ENCODE measurements at regions not wholly inside any gene's neighbourhood (a gene's known extent, or its start where the extent isn't known, plus 50 kb on each side); places are given as distances from the start of the nearest gene placed in this dataset.

DNA sequence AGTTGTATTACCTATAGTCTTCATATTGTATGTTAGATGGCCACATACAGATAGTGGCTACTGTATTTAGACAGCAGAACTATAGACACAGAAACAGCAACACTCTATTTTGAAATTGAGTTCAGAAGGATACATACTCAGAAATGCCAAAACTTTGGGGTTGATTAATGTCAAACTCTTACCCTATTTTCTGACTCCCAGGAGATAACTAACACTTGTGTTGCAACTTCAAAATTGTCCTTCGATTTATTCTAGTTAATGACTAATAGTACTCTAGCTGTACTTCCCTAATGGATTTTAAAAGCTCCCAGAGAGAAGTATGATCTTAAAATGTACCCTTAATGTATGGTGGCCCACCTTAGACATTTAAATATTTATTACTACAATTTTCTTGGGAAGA is 229.9 kb upstream of the UGT8 start:
- in situ Hi-C loops (cut with HindIII; ENCODE audit: low pct_unique_long_range_greater_than_20kb, low sequenced_read_pairs): no loop called here
- DNase-seq (ENCODE audit: low read depth): no peak

DNA sequence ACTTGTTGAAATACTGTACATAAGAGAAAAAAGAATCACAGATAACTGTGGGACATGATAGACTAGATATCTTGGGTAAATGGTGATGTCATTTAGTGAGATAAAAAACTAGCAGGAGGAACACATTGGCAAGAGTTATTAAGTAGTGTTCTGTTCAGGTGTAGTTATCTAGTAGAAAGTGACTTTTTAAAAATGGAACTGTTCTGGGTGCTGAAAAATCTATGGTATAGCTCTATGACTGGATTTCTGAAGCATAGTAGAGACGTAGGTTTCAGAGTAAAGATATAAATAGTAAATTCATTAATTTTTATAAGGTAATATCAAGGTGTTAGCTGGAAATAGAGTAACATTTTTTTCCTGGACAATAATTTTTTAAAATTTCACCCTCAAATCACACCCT is 225.1 kb upstream of the UGT8 start:
- DNase-seq (ENCODE audit: low read depth): no peak
- in situ Hi-C loops (cut with HindIII; ENCODE audit: low pct_unique_long_range_greater_than_20kb, low sequenced_read_pairs): no loop called here

DNA sequence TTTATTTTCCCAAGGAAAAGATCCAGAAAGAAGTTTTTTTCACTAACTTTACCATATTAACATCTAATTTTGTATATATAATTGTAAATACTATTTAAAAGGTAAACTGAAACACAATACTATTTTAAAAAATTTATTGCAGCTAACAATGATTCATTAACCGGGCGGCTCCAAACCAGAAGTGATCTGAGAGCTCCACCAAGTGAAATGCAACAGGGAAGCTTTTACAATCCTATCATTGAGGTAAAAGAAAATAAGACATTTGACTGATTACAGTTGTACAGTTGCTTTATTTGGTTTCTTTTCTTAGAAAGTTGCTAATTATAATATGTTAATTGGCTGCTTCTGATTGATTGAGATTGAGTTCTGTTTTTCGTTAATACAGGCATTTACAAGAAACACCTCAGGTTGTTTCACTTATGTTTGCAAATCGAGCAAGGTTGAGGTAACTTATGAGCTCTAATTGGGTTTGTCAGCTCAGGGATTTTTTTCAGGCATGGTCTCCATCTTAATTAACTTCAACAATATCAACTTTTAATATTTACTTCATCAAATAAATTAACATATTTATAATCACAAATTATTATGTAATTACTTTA is 220.2 kb upstream of the UGT8 start:
- in situ Hi-C loops (cut with HindIII; ENCODE audit: low pct_unique_long_range_greater_than_20kb, low sequenced_read_pairs): no loop called here
- DNase-seq (ENCODE audit: low read depth): peak; percentile 16

DNA sequence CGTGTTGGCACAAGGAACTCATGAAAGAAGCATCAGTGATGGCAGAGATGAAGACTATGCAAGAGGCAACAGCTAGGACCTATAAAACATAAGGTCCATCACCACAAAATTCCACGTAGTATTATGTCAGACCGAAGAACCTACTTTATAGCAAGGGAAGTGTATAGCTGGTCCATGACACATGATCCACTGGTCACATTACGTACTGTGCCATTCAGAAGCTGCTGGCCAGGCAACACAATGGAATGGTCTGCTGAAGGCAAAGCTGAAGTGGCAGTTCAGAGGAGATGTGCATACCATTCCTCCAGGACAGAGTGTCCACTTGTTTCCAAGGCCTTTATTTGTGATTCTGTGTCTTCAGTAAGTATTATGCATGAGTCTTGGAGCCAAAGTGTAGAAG is 215.5 kb upstream of the UGT8 start:
- DNase-seq (ENCODE audit: low read depth): no peak
- in situ Hi-C loops (cut with HindIII; ENCODE audit: low pct_unique_long_range_greater_than_20kb, low sequenced_read_pairs): no loop called here

DNA sequence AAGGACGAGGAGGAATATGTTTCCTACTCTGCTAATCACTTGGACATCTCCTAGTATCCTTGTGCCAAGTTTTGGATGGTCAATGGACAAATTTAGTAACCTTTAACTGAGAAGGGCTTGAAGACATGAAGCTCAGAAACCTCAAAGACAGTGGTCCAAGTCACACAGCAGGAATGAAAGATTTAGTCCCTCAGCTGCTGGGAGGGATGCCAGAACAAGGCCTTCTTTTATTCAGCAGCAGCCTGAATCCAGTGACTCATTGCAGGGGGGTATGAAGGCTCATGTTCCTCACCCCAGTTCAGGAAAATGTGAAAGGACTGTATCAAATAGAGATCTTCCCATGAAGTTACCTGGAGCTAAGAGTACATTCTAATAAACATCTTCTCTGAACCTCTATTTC is 214.9 kb upstream of the UGT8 start:
- no peak for DNase-seq (ENCODE audit: low read depth)
- in situ Hi-C loops (cut with HindIII; ENCODE audit: low pct_unique_long_range_greater_than_20kb, low sequenced_read_pairs): no loop called here

DNA sequence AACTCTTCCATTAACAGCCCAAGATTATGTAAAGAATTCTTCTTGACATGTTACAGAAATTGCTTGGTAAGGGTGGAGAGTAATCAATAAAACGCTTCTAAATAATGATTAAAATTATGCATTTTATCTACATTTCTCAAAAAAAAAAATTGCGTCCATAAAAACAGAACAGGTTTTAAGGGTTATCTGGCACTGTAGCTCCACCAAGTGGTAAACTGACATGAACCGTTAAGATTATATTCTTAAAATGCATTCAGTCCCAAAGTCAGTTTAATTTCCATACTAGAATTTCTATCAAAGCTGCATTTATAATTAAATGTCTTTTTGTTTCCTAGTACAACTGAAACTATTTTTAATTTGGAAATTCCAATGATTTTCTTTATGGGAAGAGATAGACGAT is 214.0 kb upstream of the UGT8 start:
- no peak for DNase-seq (ENCODE audit: low read depth)
- in situ Hi-C loops (cut with HindIII; ENCODE audit: low pct_unique_long_range_greater_than_20kb, low sequenced_read_pairs): no loop called here

DNA sequence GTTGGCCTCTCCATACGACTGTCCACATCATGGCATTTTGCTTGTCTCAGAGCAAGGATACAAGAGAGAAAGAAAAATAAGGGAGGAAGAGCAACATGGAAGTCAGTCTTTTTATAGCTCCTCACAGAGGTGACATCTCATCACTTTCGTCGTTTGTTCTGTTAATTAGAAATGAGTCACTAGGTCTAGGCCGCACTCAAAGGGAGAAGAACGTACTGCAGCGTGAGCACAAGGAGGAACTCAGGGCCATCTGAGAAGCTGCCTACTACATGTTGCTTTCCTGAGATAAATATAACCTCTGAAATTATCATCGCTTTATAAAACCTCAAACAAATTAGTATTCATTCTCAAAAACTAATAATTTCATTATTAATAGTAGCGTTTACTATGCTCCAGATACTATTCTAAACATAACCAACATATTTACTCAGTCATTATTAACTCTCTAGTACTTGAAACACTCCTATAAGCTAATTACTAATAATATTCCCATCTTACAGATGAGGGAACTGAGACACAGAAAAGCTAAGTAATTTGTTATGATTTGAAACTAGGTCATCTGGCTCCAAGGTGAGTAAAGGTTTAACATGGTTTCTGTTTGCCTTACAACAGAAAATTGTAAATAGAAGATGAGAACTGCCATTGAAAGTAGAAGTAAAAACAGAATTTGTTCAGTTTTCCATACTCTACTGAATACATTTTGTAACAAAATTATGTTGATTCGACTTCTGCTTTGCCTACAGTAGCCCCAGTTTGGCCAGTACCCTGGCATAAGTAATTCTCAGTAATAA is 213.2 kb upstream of the UGT8 start:
- no peak for DNase-seq (ENCODE audit: low read depth)
- in situ Hi-C loops (cut with HindIII; ENCODE audit: low pct_unique_long_range_greater_than_20kb, low sequenced_read_pairs): no loop called here

DNA sequence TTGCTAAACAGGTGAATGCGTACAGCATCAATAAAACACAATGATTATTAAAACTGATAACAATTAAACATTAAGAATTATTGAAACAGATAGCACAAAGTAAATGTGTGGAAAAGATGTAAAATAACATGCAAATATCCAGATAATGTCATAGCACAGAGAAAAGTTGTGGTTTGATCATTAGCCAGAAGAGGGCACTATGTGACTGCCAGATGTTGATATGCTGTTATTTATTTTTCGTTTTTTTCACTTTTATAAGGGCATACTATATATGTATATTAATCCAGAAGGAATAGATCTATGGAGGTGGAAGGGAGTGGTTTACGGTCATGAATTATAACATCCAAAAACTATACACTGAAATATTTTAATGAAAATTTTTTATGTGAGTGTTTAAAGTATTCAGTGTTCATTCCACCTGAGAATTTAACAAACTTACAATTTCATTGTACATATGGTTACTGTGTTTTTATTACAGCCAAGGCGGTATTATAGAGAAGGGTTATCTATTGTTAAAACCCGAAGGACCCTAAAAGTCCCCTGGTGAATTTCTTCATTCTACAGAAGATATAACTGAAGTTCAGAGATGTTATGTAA is 211.9 kb upstream of the UGT8 start:
- DNase-seq (ENCODE audit: low read depth): peak; percentile 30
- in situ Hi-C loops (cut with HindIII; ENCODE audit: low pct_unique_long_range_greater_than_20kb, low sequenced_read_pairs): no loop called here

DNA sequence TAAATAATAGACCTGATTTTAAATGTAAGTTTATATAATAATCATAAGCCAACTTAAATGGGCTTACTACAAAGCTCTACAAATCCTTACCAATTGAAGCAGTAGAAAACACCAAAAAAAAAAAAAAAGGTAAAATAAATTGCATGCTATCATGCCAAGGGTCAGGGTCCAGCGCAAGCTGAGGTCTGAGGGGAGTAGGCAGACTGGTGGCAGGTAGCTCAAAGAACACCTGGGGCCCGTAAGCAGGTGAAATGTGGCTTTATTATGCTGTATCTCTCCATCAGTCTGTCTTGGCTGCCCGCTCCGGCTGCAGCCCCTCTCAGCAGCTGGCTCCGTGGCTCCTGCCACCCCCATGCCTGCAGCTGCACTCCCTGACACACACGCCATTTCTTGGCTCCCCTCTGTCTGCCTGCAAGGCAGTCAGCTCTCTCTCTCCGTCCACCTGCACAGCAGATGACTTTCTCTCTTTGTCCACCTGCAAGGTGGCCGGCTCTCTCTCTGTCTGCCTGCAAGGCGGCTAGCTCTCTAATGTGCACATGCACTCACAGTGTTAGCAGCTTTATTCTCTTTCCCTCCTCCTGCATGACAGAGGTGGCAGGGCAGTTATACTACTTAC is 209.4 kb upstream of the UGT8 start:
- in situ Hi-C loops (cut with HindIII; ENCODE audit: low pct_unique_long_range_greater_than_20kb, low sequenced_read_pairs): no loop called here
- no peak for DNase-seq (ENCODE audit: low read depth)

DNA sequence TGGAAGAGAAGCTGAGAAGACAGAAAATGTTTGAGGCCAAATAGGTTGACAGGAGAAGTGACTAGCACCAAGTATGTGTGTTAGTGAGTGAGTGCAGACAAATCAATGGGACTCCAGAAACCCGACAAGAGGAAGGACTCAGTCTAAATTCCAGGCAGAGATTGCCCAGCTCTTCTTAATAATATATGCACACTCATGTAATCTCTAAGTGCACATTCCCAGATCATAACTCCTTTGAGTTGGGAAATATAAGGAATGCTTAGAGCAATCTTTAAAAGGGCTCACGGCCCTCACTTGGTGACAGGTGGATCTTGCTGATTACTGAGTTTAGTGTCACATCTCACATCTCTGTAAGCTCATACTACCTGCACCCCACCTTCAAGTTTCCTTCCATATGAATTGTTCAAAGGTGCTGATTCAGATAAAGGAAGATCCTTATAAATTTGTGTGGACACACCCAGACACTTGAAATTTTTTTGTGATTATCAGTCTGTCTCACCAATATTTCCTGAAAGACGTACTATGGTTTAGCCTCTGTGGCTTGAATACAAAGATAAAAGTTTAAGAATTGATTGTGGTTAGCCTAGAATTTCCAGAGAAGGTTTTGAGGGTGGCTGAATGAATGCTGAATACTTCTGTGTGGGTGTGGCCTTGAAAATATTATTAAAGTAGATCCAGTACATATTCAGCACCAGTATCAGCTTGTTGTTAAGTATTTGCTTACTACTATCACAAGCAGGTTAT is 205.1 kb upstream of the UGT8 start:
- DNase-seq (ENCODE audit: low read depth): no peak
- in situ Hi-C loops (cut with HindIII; ENCODE audit: low pct_unique_long_range_greater_than_20kb, low sequenced_read_pairs): no loop called here

DNA sequence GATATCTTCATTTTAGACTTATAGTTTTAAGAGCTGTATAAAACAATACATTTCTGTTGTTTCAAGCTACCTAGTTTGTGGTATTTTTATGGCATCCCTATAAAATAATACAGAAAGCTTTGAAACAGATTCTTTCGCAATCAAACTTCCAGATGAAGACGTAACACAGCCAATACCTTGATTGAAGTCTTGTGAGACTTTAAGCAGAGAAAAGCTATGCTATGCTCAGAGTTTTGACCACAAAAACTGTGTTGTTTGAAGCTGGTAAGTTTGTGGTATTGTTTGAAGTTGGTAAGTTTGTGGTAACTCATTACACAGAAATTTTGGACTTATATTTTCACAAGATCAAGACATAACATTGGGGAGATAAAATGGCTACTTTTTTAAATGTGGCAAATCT is 201.8 kb upstream of the UGT8 start:
- in situ Hi-C loops (cut with HindIII; ENCODE audit: low pct_unique_long_range_greater_than_20kb, low sequenced_read_pairs): no loop called here
- no peak for DNase-seq (ENCODE audit: low read depth)

DNA sequence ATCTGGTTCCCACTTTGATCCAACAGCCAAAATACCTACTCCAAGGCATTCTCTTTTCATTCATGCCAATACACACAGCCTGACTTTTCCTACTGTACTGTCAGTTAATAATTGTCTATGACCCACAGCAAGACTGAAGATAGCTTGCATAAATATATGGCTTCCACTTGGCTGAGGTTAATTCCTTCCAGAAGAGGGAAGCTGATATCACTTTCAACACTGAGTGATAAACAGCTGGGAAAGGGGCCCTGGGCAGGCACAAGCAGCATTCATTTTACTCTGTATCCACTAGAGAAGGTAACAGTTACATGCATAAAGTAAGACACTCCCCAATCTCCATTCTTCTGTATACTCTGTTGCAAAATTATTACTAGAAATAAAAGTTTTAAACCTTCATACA is 200.2 kb upstream of the UGT8 start:
- in situ Hi-C loops (cut with HindIII; ENCODE audit: low pct_unique_long_range_greater_than_20kb, low sequenced_read_pairs): no loop called here
- peak; percentile 42 for DNase-seq (ENCODE audit: low read depth)

DNA sequence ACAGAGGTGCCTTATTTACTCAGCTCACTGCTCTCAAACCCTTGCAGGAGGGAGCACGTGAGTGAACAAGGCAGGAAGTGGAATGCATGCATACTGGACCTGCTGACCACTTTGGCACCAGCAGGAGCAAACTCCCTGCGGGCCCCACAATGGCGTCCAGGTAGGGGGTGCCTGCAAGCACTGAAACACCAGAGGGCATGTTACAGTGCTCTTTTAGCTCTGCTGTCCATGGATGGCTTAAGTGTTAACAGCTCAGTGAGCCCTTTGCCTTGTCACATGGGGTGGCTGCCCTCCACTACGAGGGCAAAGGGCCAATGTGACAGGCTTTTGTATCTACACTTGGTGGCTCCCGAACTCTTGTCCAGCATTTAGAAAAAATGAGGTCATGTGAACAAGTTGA is 199.5 kb upstream of the UGT8 start:
- DNase-seq (ENCODE audit: low read depth): peak; percentile 64
- in situ Hi-C loops (cut with HindIII; ENCODE audit: low pct_unique_long_range_greater_than_20kb, low sequenced_read_pairs): no loop called here

DNA sequence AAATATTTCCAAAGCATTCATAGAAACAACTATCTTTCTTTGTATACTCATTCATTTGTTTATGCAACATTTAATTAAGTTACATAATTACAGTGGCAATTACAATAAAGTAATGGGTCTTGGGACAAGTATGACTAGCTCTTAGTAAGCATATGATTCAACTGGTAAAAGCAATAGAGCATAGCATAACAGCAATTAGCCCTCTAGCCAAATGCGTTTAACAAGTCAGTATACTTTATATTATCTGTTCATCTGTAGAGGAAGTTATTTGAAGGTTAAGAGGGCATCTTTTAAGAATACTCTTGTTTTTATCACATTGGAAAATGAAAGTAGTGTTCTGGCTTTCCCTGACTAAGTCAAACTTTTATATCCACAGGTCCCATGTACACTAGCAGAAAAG is 198.1 kb upstream of the UGT8 start:
- peak; percentile 56 for DNase-seq (ENCODE audit: low read depth)
- in situ Hi-C loops (cut with HindIII; ENCODE audit: low pct_unique_long_range_greater_than_20kb, low sequenced_read_pairs): no loop called here

DNA sequence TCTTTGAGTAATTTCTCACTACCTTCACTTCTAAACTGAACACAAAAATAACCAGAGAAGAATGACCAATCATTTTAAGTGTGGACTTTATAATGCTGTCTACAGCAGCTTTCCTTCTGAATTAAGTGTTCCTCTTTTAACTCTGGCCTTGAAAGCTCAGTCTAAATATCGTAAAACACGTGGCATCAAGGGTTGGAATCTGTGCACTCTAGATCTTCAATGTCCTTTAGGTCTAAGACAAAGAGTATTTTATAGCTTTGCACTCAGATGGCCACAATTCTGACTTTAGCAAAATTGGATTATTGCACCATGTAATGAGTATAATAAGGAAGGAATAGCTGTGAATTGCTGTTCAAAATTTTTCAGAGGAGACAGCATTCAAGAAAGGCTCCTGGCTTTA is 197.1 kb upstream of the UGT8 start:
- in situ Hi-C loops (cut with HindIII; ENCODE audit: low pct_unique_long_range_greater_than_20kb, low sequenced_read_pairs): no loop called here
- no peak for DNase-seq (ENCODE audit: low read depth)

DNA sequence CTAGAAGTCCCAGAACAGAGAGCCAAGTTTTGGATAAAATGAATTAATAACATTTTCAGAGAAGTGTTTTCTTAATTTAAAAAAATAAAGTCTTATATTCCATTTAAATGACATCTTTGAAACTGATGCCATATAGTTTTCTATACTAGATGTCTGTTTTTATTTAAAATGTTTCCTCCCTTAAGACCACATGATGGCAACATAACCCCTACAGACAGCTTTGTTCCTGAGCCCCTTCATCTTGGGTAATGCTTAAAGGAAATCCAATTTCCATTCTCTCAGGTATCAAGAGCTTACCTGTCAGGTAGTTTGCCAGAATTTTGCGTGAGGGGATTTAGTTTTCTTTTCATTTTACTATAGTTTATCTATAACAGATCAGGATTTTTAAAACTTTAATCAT is 181.4 kb upstream of the UGT8 start:
- DNase-seq (ENCODE audit: low read depth): no peak
- in situ Hi-C loops (cut with HindIII; ENCODE audit: low pct_unique_long_range_greater_than_20kb, low sequenced_read_pairs): no loop called here

DNA sequence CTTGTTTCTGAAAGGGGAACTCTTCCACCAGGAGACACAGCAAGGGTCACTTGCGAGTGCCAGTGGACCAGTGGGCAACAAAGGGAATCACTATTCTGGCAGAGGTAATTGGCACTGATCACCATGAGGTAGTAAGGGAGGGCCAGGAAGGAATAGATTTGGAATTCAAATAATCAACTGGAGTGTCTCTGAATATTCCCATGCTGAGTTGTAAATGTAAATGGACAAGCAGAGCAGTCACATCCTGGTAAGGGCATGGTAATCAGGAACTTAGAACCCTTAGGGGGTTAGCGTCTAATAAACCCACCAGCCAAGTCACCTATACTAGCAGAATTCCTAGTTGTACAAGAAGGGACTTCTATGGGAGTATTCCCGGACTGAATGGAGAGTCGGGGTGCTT is 178.5 kb upstream of the UGT8 start:
- DNase-seq (ENCODE audit: low read depth): no peak
- in situ Hi-C loops (cut with HindIII; ENCODE audit: low pct_unique_long_range_greater_than_20kb, low sequenced_read_pairs): no loop called here

DNA sequence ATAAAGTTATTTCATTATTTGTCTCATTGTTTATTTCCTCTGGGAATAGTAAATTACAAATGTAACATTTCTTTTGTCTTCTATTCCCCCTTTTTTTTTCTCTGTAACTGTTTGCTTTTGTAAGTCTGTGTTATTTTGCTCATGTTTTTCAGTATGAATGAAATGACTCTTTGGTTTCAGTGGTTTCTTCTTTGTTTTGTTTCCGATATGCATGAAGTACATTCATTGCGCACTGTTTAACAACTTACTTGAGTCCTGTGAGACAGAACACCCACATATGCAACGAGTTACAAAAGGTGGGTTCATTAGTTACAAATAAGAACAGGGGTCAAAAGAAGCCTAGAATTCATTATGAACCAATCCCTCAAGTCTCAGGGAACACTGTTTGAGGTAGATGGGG is 175.0 kb upstream of the UGT8 start:
- no peak for DNase-seq (ENCODE audit: low read depth)
- in situ Hi-C loops (cut with HindIII; ENCODE audit: low pct_unique_long_range_greater_than_20kb, low sequenced_read_pairs): no loop called here

DNA sequence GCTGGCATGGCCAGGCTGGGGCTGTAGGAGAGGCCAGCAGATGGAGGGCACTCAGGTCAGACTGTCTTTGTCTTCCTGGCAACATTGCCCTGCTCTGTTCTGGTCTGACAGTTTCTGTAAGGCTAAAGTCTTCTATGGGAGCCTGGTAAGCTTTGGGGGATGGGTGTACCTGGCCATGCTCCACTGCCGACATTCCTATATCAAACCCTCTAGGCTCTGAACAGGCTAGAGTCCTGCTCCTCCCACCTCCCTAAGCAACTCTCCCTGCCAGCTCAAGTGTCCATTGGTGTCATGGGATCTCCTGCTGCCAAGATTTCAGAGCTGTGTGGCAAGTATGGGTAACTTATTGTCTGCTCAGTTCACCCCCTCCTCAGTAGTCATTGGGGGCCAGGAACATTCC is 163.5 kb upstream of the UGT8 start:
- DNase-seq (ENCODE audit: low read depth): no peak
- in situ Hi-C loops (cut with HindIII; ENCODE audit: low pct_unique_long_range_greater_than_20kb, low sequenced_read_pairs): no loop called here

Data from Caki2 (cell line).